OCI-LY3 (cell line): ENCODE measurements at regions not wholly inside any gene's neighbourhood (a gene's known extent, or its start where the extent isn't known, plus 50 kb on each side); places are given as distances from the start of the nearest gene placed in this dataset.

Experiments
- H2AFZ ChIP-seq: fragments of 200-600, 300-600 bp; shearing (Covaris generic); 2 replicates; pipeline ENCODE4 v1.6.0; 2014; ENCODE audit warnings: antibody characterized with exemption, low read depth, low read length
- H3K27ac ChIP-seq: fragments of 200-600, 300-600 bp; sonication (generic); 2 replicates; pipeline ENCODE4 v1.5.1; 2014; ENCODE audit warnings: mild to moderate bottlenecking, low read length, moderate library complexity, mixed read lengths
- H3K27me3 ChIP-seq: fragments of 200-600, 300-600 bp; sonication (generic); 2 replicates; pipeline ENCODE4 v1.6.1; 2014; ENCODE audit warnings: low read depth, low read length, mixed read lengths
- H3K36me3 ChIP-seq: fragments of 200-600, 300-600 bp; sonication (generic); replicated peaks from 2 replicates; pipeline ENCODE3; 2014; ENCODE audit warnings: low read depth, low read length, mixed read lengths
- H3K4me1 ChIP-seq: fragments of 300-600, 200-600 bp; sonication (generic); 2 replicates; pipeline ENCODE4 v1.6.1; 2014; ENCODE audit warnings: low read length, mixed read lengths
- H3K4me2 ChIP-seq: fragments of 200-600, 300-600 bp; sonication (generic); 2 replicates; pipeline ENCODE4 v1.6.1; 2014; ENCODE audit warnings: low read length, mixed read lengths
- H3K4me3 ChIP-seq: fragments of 300-600, 200-600 bp; sonication (generic); 2 replicates; pipeline ENCODE4 v1.5.1; 2014; ENCODE audit warnings: antibody characterized with exemption, mild to moderate bottlenecking, low read length, moderate library complexity
- H3K79me2 ChIP-seq: fragments of 300-600, 200-600 bp; shearing (Covaris generic); 2 replicates; pipeline ENCODE4 v1.6.1; 2014; ENCODE audit warnings: mild to moderate bottlenecking, low read length, mixed read lengths
- H3K9ac ChIP-seq: fragments of 300-600, 200-600 bp; shearing (Covaris generic); 2 replicates; pipeline ENCODE4 v1.6.0; 2014; ENCODE audit warnings: mild to moderate bottlenecking, low read length, moderate library complexity
- H3K9me3 ChIP-seq: fragments of 200-600, 300-600 bp; shearing (Covaris generic); 2 replicates; pipeline ENCODE4 v1.6.1; 2014; ENCODE audit warnings: low read length, mixed read lengths; ENCODE audit not compliant: insufficient read depth
- H4K20me1 ChIP-seq: fragments of 200-600, 300-600 bp; sonication (generic); 2 replicates; pipeline ENCODE4 v1.6.1; 2016; ENCODE audit warnings: low read length, mixed read lengths; ENCODE audit not compliant: insufficient read depth
- CTCF ChIP-seq: fragments of 200-600, 300-600 bp; sonication (generic); IDR thresholded peaks from 2 replicates; pipeline ENCODE4 v1.5.1; 2014; ENCODE audit warnings: antibody characterized with exemption, low read length, low read depth
- EZH2phosphoT487 ChIP-seq: fragments of 200-600 bp; shearing (Covaris generic); IDR thresholded peaks from 2 replicates; pipeline ENCODE4 v1.6.1; 2018; ENCODE audit warnings: antibody characterized with exemption, mixed run types, low read depth

- Histone ChIP-seq H3K4me2 (no peak overlapping the region), H3K4me3 (no peak overlapping the region), H3K4me1 (peaks cover 73% of the 10 kb centered on the region), H3K27me3 (no peaks in the 10 kb centered on the region), H3K36me3 (no peaks in the 10 kb centered on the region), H2AFZ (no peak overlapping the region), H4K20me1 (no peaks in the 10 kb centered on the region), H3K27ac (no peak overlapping the region), H3K9ac (no peak overlapping the region), H3K79me2 (no peaks in the 10 kb centered on the region), H3K9me3 (no peaks in the 10 kb centered on the region)
- no peak for TF ChIP-seq EZH2phosphoT487
- no peak for TF ChIP-seq CTCF
Observed at GRCh38 chr12:47387994-47388393, 308.2 kb upstream of the AMIGO2 start.

GRCh38 chr12:47385653-47386052 lies 305.9 kb upstream of the AMIGO2 start:
- Histone ChIP-seq H3K4me1 (peaks cover 59% of the 10 kb centered on the region), H4K20me1 (no peaks in the 10 kb centered on the region), H3K9ac (no peak overlapping the region), H3K4me2 (no peak overlapping the region), H3K27ac (peak overlapping the region; percentile 67), H3K79me2 (no peaks in the 10 kb centered on the region), H3K36me3 (no peaks in the 10 kb centered on the region), H3K9me3 (no peaks in the 10 kb centered on the region), H3K4me3 (no peak overlapping the region), H2AFZ (no peak overlapping the region), H3K27me3 (no peaks in the 10 kb centered on the region)
- TF ChIP-seq EZH2phosphoT487 = no peak
- TF ChIP-seq CTCF = no peak

GRCh38 chr12:47383942-47384341 lies 304.2 kb upstream of the AMIGO2 start:
- H3K27ac ChIP-seq = peak overlapping the region; percentile 67
- peaks cover 48% of the 10 kb centered on the region for H3K4me1 ChIP-seq
- H3K9me3 ChIP-seq = no peaks in the 10 kb centered on the region
- H4K20me1 ChIP-seq = no peaks in the 10 kb centered on the region
- no peaks in the 10 kb centered on the region for H3K79me2 ChIP-seq
- peak overlapping the region; percentile 29 for H3K4me2 ChIP-seq
- H3K27me3 ChIP-seq = no peaks in the 10 kb centered on the region
- no peak for TF ChIP-seq CTCF
- no peak for TF ChIP-seq EZH2phosphoT487
- H2AFZ ChIP-seq = peak overlapping the region; percentile 29; the same call in 1 of the 2 replicates
- H3K36me3 ChIP-seq = no peaks in the 10 kb centered on the region
- H3K9ac ChIP-seq = peak overlapping the region; percentile 35; the same call in 1 of the 2 replicates
- no peak overlapping the region for H3K4me3 ChIP-seq

GRCh38 chr12:47382305-47382704 lies 302.5 kb upstream of the AMIGO2 start:
- H3K27me3 ChIP-seq = no peaks in the 10 kb centered on the region
- H3K27ac ChIP-seq = peak overlapping the region; percentile 25
- no peak overlapping the region; the same call in 1 of the 2 replicates for H3K9ac ChIP-seq
- no peaks in the 10 kb centered on the region for H3K79me2 ChIP-seq
- 0 out of 2 replicates have a peak, but pooled peaks cover 3% of the 10 kb centered on the region for H3K9me3 ChIP-seq
- TF ChIP-seq EZH2phosphoT487 (no peak), CTCF (peak; percentile 34)
- H3K4me1 ChIP-seq = peaks cover 52% of the 10 kb centered on the region
- H3K4me2 ChIP-seq = no peak overlapping the region
- H4K20me1 ChIP-seq = no peaks in the 10 kb centered on the region
- H3K4me3 ChIP-seq = no peak overlapping the region
- H2AFZ ChIP-seq = peak overlapping the region; percentile 44
- no peaks in the 10 kb centered on the region for H3K36me3 ChIP-seq
